SK-N-SH treated with all-trans-retinoic acid at 6 μM for 48 hours (cell line): ENCODE measurements at regions not wholly inside any gene's neighbourhood (a gene's known extent, or its start where the extent isn't known, plus 50 kb on each side); places are given as distances from the start of the nearest gene placed in this dataset.

Experiments
- ATAC-seq: fragments of 200-7000 bp; cut with Tn5 transposase; 3 replicates; pipeline ENCODE4 v1.9.1; 2020; ENCODE audit warnings: mild to moderate bottlenecking, moderate library complexity
- ARNTL ChIP-seq: fragments of 450-650 bp; formaldehyde crosslinking; IDR thresholded peaks from 2 replicates; pipeline ENCODE4 v1.5.0; 2020; ENCODE audit warnings: low read depth, mild to moderate bottlenecking, moderate library complexity, borderline replicate concordance
- BACH2 ChIP-seq: fragments of 250-450 bp; sonication (Bioruptor Pico); IDR thresholded peaks from 2 replicates; pipeline ENCODE4 v1.9.0; 2021; ENCODE audit warnings: mild to moderate bottlenecking, borderline replicate concordance
- CSDC2 ChIP-seq: fragments of 250-450 bp; sonication (Bioruptor Pico); IDR thresholded peaks from 2 replicates; pipeline ENCODE4 v1.5.0; 2020; ENCODE audit warnings: mild to moderate bottlenecking, moderate library complexity
- ESRRG ChIP-seq: fragments of 250-450 bp; sonication (Bioruptor Pico); IDR thresholded peaks from 2 replicates; pipeline ENCODE4 v1.6.1; 2021; ENCODE audit warnings: mild to moderate bottlenecking
- GLIS3 ChIP-seq: fragments of 250-450 bp; sonication (Bioruptor Pico); IDR thresholded peaks from 2 replicates; pipeline ENCODE4 v1.5.0; 2020; ENCODE audit warnings: mild to moderate bottlenecking, moderate library complexity
- ISL1 ChIP-seq: fragments of 250-450 bp; sonication (Bioruptor Pico); IDR thresholded peaks from 2 replicates; pipeline ENCODE4 v2.1.2; 2022; ENCODE audit warnings: mild to moderate bottlenecking, moderate library complexity
- OSR1 ChIP-seq: fragments of 250-450 bp; sonication (Bioruptor Pico); IDR thresholded peaks from 2 replicates; pipeline ENCODE4 v1.8.0; 2022; ENCODE audit warnings: moderate library complexity, mild to moderate bottlenecking, inconsistent platforms
- PPARA ChIP-seq: fragments of 250-450 bp; sonication (Bioruptor Pico); IDR thresholded peaks from 2 replicates; pipeline ENCODE4 v1.5.0; 2020; ENCODE audit warnings: mild to moderate bottlenecking, borderline replicate concordance
- SNAI2 ChIP-seq: fragments of 250-450 bp; sonication (Bioruptor Pico); IDR thresholded peaks from 2 replicates; pipeline ENCODE4 v1.5.0; 2020; ENCODE audit warnings: mild to moderate bottlenecking, moderate library complexity
- TCF4 ChIP-seq: fragments of 250-450 bp; sonication (Bioruptor Pico); IDR thresholded peaks from 2 replicates; pipeline ENCODE4 v1.8.0; 2021; ENCODE audit warnings: mild to moderate bottlenecking, moderate library complexity, borderline replicate concordance
- TOX ChIP-seq: fragments of 250-450 bp; sonication (Bioruptor Pico); IDR thresholded peaks from 2 replicates; pipeline ENCODE4 v1.8.0; 2021; ENCODE audit warnings: mild to moderate bottlenecking, moderate library complexity, borderline replicate concordance
- ZFP3 ChIP-seq: fragments of 250-450 bp; sonication (Bioruptor Pico); IDR thresholded peaks from 2 replicates; pipeline ENCODE4 v1.5.0; 2020; ENCODE audit warnings: mild to moderate bottlenecking, moderate library complexity
- ZFP30 ChIP-seq: fragments of 450-650 bp; formaldehyde crosslinking; IDR thresholded peaks from 2 replicates; pipeline ENCODE4 v1.5.0; 2022; ENCODE audit warnings: mild to moderate bottlenecking, moderate library complexity
- ZNF565 ChIP-seq: fragments of 450-650 bp; formaldehyde crosslinking; conservative IDR thresholded peaks from 2 replicates; pipeline ENCODE4 v1.5.0; 2020; ENCODE audit warnings: low read depth, mild to moderate bottlenecking, moderate library complexity
- ZNF70 ChIP-seq: fragments of 450-650 bp; formaldehyde crosslinking; IDR thresholded peaks from 2 replicates; pipeline ENCODE4 v1.5.0; 2020; ENCODE audit warnings: mild to moderate bottlenecking, moderate library complexity
- ZNF8 ChIP-seq: fragments of 450-650 bp; formaldehyde crosslinking; IDR thresholded peaks from 2 replicates; pipeline ENCODE4 v1.5.0; 2020; ENCODE audit warnings: mild to moderate bottlenecking, moderate library complexity
- TF ChIP-seq, protein P1 (sequence below): fragments of 250-450 bp; sonication (Bioruptor Pico); IDR thresholded peaks from 2 replicates; pipeline ENCODE4 v1.8.0; 2021; ENCODE audit warnings: low read depth, mild to moderate bottlenecking, moderate library complexity, borderline replicate concordance
- TF ChIP-seq, protein P2 (sequence below): fragments of 250-450 bp; sonication (Bioruptor Pico); IDR thresholded peaks from 2 replicates; pipeline ENCODE4 v1.5.0; 2020; ENCODE audit warnings: mild to moderate bottlenecking, moderate library complexity
- TF ChIP-seq, protein P3 (sequence below): fragments of 250-450 bp; sonication (Bioruptor Pico); IDR thresholded peaks from 2 replicates; pipeline ENCODE4 v1.5.1; 2021; ENCODE audit warnings: mild to moderate bottlenecking, moderate library complexity
- TF ChIP-seq, protein P4 (sequence below): fragments of 250-450 bp; sonication (Bioruptor Pico); IDR thresholded peaks from 2 replicates; pipeline ENCODE4 v1.5.1; 2020; ENCODE audit warnings: low read depth, mild to moderate bottlenecking, moderate library complexity

DNA sequence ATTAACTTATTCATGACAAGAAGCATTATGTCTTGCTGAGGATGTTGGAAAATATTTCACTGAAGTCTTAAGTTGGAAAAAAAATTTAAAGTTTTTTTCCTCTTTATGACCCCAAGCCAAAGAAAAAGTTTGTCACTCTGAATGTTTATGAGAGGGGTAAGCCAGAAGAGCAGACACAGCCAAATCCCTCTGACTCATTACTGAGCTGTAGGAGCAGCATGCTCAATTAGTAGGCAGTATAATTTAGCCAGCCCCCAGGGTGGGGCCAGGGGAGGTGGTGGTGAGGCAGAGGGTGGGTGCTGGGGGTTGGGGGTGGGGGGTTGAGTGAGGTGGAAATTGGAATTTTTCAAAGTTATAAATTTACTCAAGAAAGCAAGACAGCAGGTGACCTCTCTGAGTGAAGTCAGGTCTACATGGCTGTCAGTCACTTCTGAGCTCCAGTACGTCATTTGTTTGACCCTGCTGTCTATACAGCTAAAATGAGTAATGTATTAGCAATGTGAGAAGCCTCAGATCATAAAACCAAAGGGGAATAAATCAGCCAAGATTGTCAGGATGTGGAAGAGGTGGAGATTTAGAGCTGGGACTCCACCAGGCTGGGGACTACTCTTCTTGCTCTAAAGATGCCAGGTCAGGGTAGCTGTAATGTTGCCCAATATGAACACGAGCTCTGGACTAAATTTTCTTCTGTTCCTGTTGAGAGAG, 98.8 kb upstream of the NDP start:
- ATAC-seq = peak; percentile 55; the same call in 2 of the 3 replicates
- no peak for TF ChIP-seq TOX

DNA sequence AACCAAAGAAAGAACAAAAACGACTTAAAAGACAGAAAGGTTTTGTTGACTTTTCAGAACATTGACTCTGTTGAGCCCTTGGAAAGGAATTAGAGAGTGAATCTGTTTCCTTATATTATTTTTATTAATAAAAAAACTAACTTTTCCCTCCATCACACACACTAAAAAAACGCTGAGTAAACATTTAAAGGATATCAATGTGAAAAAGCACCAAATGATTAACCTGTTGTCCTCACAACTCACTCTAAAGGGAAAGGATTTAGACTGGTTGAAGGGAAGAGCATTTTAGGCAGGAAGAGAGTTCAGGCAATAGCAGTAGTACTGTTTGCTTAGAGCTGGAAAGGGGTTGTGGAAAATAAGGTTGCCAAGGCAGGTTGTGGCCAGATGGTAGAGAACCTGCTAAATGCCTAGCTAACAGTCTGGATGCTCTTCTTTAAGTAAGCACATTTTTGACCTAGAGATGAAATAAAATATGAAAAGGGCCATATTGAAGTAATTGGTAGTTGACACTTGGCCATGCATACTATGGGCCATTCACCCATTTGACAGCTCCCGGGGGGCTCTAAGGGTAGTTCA, 98.0 kb upstream of the NDP start:
- no peak for TF ChIP-seq ZNF8
- no peak for TF ChIP-seq TOX
- TF ChIP-seq, protein P1, sequence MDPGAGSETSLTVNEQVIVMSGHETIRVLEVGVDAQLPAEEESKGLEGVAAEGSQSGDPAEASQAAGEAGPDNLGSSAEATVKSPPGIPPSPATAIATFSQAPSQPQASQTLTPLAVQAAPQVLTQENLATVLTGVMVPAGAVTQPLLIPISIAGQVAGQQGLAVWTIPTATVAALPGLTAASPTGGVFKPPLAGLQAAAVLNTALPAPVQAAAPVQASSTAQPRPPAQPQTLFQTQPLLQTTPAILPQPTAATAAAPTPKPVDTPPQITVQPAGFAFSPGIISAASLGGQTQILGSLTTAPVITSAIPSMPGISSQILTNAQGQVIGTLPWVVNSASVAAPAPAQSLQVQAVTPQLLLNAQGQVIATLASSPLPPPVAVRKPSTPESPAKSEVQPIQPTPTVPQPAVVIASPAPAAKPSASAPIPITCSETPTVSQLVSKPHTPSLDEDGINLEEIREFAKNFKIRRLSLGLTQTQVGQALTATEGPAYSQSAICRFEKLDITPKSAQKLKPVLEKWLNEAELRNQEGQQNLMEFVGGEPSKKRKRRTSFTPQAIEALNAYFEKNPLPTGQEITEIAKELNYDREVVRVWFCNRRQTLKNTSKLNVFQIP (CRISPR knock-in tag) = no peak
- ATAC-seq = no peak

DNA sequence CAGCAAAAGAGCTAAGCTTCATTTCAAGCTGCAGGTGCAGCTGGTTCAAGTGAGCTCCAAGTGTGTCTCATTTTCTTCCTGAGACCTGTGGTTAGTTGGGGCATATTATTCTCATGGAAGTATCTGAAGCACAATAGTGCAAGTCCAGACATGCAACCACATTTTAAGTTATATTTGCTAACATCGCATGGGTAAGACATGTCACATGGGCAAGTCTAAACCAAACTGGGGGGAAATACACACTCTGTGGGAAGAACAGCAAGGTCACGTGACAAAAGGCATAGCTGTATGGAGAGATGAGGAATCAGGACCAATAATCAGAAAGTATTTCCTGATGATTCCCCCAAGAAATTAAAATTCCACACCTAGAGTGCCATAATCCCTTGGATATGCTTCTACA, 94.9 kb upstream of the NDP start:
- TF ChIP-seq, protein P1 (CRISPR knock-in tag) = no peak
- no peak for TF ChIP-seq ISL1
- no peak for TF ChIP-seq ESRRG
- no peak for TF ChIP-seq TCF4 (CRISPR knock-in tag)
- TF ChIP-seq, protein P2, sequence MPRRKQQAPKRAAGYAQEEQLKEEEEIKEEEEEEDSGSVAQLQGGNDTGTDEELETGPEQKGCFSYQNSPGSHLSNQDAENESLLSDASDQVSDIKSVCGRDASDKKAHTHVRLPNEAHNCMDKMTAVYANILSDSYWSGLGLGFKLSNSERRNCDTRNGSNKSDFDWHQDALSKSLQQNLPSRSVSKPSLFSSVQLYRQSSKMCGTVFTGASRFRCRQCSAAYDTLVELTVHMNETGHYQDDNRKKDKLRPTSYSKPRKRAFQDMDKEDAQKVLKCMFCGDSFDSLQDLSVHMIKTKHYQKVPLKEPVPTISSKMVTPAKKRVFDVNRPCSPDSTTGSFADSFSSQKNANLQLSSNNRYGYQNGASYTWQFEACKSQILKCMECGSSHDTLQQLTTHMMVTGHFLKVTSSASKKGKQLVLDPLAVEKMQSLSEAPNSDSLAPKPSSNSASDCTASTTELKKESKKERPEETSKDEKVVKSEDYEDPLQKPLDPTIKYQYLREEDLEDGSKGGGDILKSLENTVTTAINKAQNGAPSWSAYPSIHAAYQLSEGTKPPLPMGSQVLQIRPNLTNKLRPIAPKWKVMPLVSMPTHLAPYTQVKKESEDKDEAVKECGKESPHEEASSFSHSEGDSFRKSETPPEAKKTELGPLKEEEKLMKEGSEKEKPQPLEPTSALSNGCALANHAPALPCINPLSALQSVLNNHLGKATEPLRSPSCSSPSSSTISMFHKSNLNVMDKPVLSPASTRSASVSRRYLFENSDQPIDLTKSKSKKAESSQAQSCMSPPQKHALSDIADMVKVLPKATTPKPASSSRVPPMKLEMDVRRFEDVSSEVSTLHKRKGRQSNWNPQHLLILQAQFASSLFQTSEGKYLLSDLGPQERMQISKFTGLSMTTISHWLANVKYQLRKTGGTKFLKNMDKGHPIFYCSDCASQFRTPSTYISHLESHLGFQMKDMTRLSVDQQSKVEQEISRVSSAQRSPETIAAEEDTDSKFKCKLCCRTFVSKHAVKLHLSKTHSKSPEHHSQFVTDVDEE = no peak
- no peak for TF ChIP-seq GLIS3 (CRISPR knock-in tag)
- TF ChIP-seq BACH2 = no peak
- ATAC-seq = no peak

DNA sequence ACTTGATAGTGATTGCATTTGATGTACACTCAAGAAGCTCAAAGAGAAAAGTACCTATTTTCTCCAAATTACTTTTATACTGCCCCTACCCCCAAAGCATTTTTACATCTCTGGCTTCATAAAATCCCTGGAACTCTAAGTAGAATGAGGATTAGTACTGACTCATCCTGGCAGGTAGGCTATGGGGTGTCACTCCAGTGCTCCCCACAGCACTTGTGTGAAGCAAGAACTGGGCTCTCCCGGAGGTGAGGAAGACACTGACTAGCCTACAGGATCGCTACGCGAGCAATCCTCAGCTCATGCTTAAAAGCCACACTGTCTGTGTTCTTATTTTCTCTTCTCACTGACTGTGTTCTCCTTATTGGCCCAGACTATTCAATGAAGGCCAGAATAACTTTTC, 90.4 kb upstream of the NDP start:
- ATAC-seq = no peak
- TF ChIP-seq CSDC2 (CRISPR knock-in tag) = no peak
- TF ChIP-seq ESRRG = no peak
- TF ChIP-seq, protein P2 = no peak
- no peak for TF ChIP-seq BACH2
- TF ChIP-seq ZNF8 = no peak
- TF ChIP-seq, protein P3, sequence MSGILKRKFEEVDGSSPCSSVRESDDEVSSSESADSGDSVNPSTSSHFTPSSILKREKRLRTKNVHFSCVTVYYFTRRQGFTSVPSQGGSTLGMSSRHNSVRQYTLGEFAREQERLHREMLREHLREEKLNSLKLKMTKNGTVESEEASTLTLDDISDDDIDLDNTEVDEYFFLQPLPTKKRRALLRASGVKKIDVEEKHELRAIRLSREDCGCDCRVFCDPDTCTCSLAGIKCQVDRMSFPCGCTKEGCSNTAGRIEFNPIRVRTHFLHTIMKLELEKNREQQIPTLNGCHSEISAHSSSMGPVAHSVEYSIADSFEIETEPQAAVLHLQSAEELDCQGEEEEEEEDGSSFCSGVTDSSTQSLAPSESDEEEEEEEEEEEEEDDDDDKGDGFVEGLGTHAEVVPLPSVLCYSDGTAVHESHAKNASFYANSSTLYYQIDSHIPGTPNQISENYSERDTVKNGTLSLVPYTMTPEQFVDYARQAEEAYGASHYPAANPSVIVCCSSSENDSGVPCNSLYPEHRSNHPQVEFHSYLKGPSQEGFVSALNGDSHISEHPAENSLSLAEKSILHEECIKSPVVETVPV (CRISPR knock-in tag) = no peak
- TF ChIP-seq PPARA = no peak
- no peak for TF ChIP-seq ZNF565 (CRISPR knock-in tag)
- no peak for TF ChIP-seq TCF4 (CRISPR knock-in tag)
- TF ChIP-seq ZFP3 (CRISPR knock-in tag) = no peak
- TF ChIP-seq ZNF70 (CRISPR knock-in tag) = no peak
- TF ChIP-seq, protein P4, sequence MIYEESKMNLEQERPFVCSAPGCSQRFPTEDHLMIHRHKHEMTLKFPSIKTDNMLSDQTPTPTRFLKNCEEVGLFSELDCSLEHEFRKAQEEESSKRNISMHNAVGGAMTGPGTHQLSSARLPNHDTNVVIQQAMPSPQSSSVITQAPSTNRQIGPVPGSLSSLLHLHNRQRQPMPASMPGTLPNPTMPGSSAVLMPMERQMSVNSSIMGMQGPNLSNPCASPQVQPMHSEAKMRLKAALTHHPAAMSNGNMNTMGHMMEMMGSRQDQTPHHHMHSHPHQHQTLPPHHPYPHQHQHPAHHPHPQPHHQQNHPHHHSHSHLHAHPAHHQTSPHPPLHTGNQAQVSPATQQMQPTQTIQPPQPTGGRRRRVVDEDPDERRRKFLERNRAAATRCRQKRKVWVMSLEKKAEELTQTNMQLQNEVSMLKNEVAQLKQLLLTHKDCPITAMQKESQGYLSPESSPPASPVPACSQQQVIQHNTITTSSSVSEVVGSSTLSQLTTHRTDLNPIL (CRISPR knock-in tag) = no peak
- TF ChIP-seq ZFP30 (CRISPR knock-in tag) = no peak
- TF ChIP-seq ARNTL (CRISPR knock-in tag) = no peak
- no peak for TF ChIP-seq SNAI2 (CRISPR knock-in tag)
- TF ChIP-seq OSR1 (CRISPR knock-in tag) = no peak
- TF ChIP-seq, protein P1 (CRISPR knock-in tag) = no peak
